ENCODE measurements at regions not wholly inside any gene's neighbourhood (a gene's known extent, or its start where the extent isn't known, plus 50 kb on each side); places are given as distances from the start of the nearest gene placed in this dataset.
A peak's percentile ranks its signal among the peaks of the same experiment; 100 is the strongest.

- no peaks in the 10 kb centered on the region for H3K9me3 ChIP-seq (ENCODE audit: control insufficient read depth in 5 of 5, low read length in 5 of 5)
- H3K27me3 ChIP-seq (ENCODE audit: control insufficient read depth in 5 of 5, insufficient read depth in 4 of 5, low read length in 5 of 5), result no peaks in the 10 kb centered on the region
- no peaks in the 10 kb centered on the region for H3K36me3 ChIP-seq (ENCODE audit: control insufficient read depth in 5 of 5, insufficient read depth in 5 of 5, low read length in 5 of 5)
- H3K27ac ChIP-seq (ENCODE audit: low read depth, low read length), result no peak overlapping the region
- H3K4me1 ChIP-seq (ENCODE audit: control insufficient read depth in 5 of 5, insufficient read depth in 5 of 5, low read length in 5 of 5), result peaks cover 0 to 21% (median 10%) of the 10 kb centered on the region in 5 donors
- H3K9ac ChIP-seq (ENCODE audit: low read length in 5 of 5), result no peak overlapping the region
- no peak overlapping the region for H3K4me3 ChIP-seq (ENCODE audit: low read depth in 1 of 5, low read length in 5 of 5)
These were observed 54.1 kb downstream of the IRF2BPL start for GRCh38 chr14:76974365-76974764.

GRCh38 chr14:76971549-76971948, 57.0 kb downstream of the IRF2BPL start:
- H3K27ac ChIP-seq (ENCODE audit: low read depth, low read length), result no peak overlapping the region

GRCh38 chr14:76968621-76969063, 59.9 kb downstream of the IRF2BPL start:
- Histone ChIP-seq H3K9me3 (ENCODE audit: control insufficient read depth in 5 of 5, low read length in 5 of 5) (no peaks in the 10 kb centered on the region), H3K4me1 (ENCODE audit: control insufficient read depth in 5 of 5, insufficient read depth in 5 of 5, low read length in 5 of 5) (no peaks in the 10 kb centered on the region), H3K27ac (ENCODE audit: low read depth, low read length) (no peak overlapping the region), H3K9ac (ENCODE audit: low read length in 5 of 5) (no peak overlapping the region), H3K27me3 (ENCODE audit: control insufficient read depth in 5 of 5, insufficient read depth in 4 of 5, low read length in 5 of 5) (no peaks in the 10 kb centered on the region), H3K4me3 (ENCODE audit: low read depth in 1 of 5, low read length in 5 of 5) (no peak overlapping the region), H3K36me3 (ENCODE audit: control insufficient read depth in 5 of 5, insufficient read depth in 5 of 5, low read length in 5 of 5) (no peaks in the 10 kb centered on the region)

More at GRCh38 chr14:76971549-76971948, 57.0 kb downstream of the IRF2BPL start:
- Histone ChIP-seq H3K27me3 (ENCODE audit: control insufficient read depth in 5 of 5, insufficient read depth in 4 of 5, low read length in 5 of 5) (no peaks in the 10 kb centered on the region), H3K9ac (ENCODE audit: low read length in 5 of 5) (no peak overlapping the region), H3K4me1 (ENCODE audit: control insufficient read depth in 5 of 5, insufficient read depth in 5 of 5, low read length in 5 of 5) (peaks cover 0 to 7% (median 5%) of the 10 kb centered on the region in 5 donors), H3K9me3 (ENCODE audit: control insufficient read depth in 5 of 5, low read length in 5 of 5) (no peaks in the 10 kb centered on the region), H3K4me3 (ENCODE audit: low read depth in 1 of 5, low read length in 5 of 5) (no peak overlapping the region), H3K36me3 (ENCODE audit: control insufficient read depth in 5 of 5, insufficient read depth in 5 of 5, low read length in 5 of 5) (no peaks in the 10 kb centered on the region)

- H3K4me1 ChIP-seq (ENCODE audit: control insufficient read depth in 5 of 5, insufficient read depth in 5 of 5, low read length in 5 of 5), result no peaks in the 10 kb centered on the region
- H3K36me3 ChIP-seq (ENCODE audit: control insufficient read depth in 5 of 5, insufficient read depth in 5 of 5, low read length in 5 of 5), result no peaks in the 10 kb centered on the region
- H3K9ac ChIP-seq (ENCODE audit: low read length in 5 of 5), result no peak overlapping the region
- H3K27me3 ChIP-seq (ENCODE audit: control insufficient read depth in 5 of 5, insufficient read depth in 4 of 5, low read length in 5 of 5), result no peaks in the 10 kb centered on the region
- no peak overlapping the region for H3K27ac ChIP-seq (ENCODE audit: low read depth, low read length)
- H3K9me3 ChIP-seq (ENCODE audit: control insufficient read depth in 5 of 5, low read length in 5 of 5), result no peaks in the 10 kb centered on the region
- H3K4me3 ChIP-seq (ENCODE audit: low read depth in 1 of 5, low read length in 5 of 5), result no peak overlapping the region
These were observed 60.7 kb downstream of the IRF2BPL start for GRCh38 chr14:76967788-76968187.

- no peak overlapping the region for H3K27ac ChIP-seq (ENCODE audit: low read depth, low read length)
- H3K9me3 ChIP-seq (ENCODE audit: control insufficient read depth in 5 of 5, low read length in 5 of 5), result no peaks in the 10 kb centered on the region
- no peaks in the 10 kb centered on the region for H3K27me3 ChIP-seq (ENCODE audit: control insufficient read depth in 5 of 5, insufficient read depth in 4 of 5, low read length in 5 of 5)
- H3K4me3 ChIP-seq (ENCODE audit: low read depth in 1 of 5, low read length in 5 of 5), result no peak overlapping the region
- H3K36me3 ChIP-seq (ENCODE audit: control insufficient read depth in 5 of 5, insufficient read depth in 5 of 5, low read length in 5 of 5), result no peaks in the 10 kb centered on the region
- H3K9ac ChIP-seq (ENCODE audit: low read length in 5 of 5), result no peak overlapping the region
- H3K4me1 ChIP-seq (ENCODE audit: control insufficient read depth in 5 of 5, insufficient read depth in 5 of 5, low read length in 5 of 5), result peaks cover 0 to 18% (median 15%) of the 10 kb centered on the region in 5 donors
These were observed 63.3 kb downstream of the IRF2BPL start for GRCh38 chr14:76965232-76965631.

- no peak overlapping the region for H3K9ac ChIP-seq (ENCODE audit: low read length in 5 of 5)
- no peaks in the 10 kb centered on the region for H3K27me3 ChIP-seq (ENCODE audit: control insufficient read depth in 5 of 5, insufficient read depth in 4 of 5, low read length in 5 of 5)
- peaks cover 0 to 18% (median 15%) of the 10 kb centered on the region in 5 donors for H3K4me1 ChIP-seq (ENCODE audit: control insufficient read depth in 5 of 5, insufficient read depth in 5 of 5, low read length in 5 of 5)
- H3K4me3 ChIP-seq (ENCODE audit: low read depth in 1 of 5, low read length in 5 of 5), result no peak overlapping the region
- no peaks in the 10 kb centered on the region for H3K36me3 ChIP-seq (ENCODE audit: control insufficient read depth in 5 of 5, insufficient read depth in 5 of 5, low read length in 5 of 5)
- no peaks in the 10 kb centered on the region for H3K9me3 ChIP-seq (ENCODE audit: control insufficient read depth in 5 of 5, low read length in 5 of 5)
- no peak overlapping the region for H3K27ac ChIP-seq (ENCODE audit: low read depth, low read length)
These were observed 63.8 kb downstream of the IRF2BPL start for GRCh38 chr14:76964695-76965094.

- Histone ChIP-seq H3K27ac (ENCODE audit: low read depth, low read length) (no peak overlapping the region), H3K4me1 (ENCODE audit: control insufficient read depth in 5 of 5, insufficient read depth in 5 of 5, low read length in 5 of 5) (peaks cover 0 to 18% (median 15%) of the 10 kb centered on the region in 5 donors), H3K9ac (ENCODE audit: low read length in 5 of 5) (no peak overlapping the region), H3K36me3 (ENCODE audit: control insufficient read depth in 5 of 5, insufficient read depth in 5 of 5, low read length in 5 of 5) (no peaks in the 10 kb centered on the region), H3K4me3 (ENCODE audit: low read depth in 1 of 5, low read length in 5 of 5) (no peak overlapping the region), H3K9me3 (ENCODE audit: control insufficient read depth in 5 of 5, low read length in 5 of 5) (no peaks in the 10 kb centered on the region), H3K27me3 (ENCODE audit: control insufficient read depth in 5 of 5, insufficient read depth in 4 of 5, low read length in 5 of 5) (no peaks in the 10 kb centered on the region)
These were observed 65.1 kb downstream of the IRF2BPL start for GRCh38 chr14:76963372-76963771.

- Histone ChIP-seq H3K27me3 (ENCODE audit: control insufficient read depth in 5 of 5, insufficient read depth in 4 of 5, low read length in 5 of 5) (no peaks in the 10 kb centered on the region), H3K4me1 (ENCODE audit: control insufficient read depth in 5 of 5, insufficient read depth in 5 of 5, low read length in 5 of 5) (peaks cover 2 to 22% (median 19%) of the 10 kb centered on the region in 5 donors), H3K9ac (ENCODE audit: low read length in 5 of 5) (peak overlapping the region in 4 of 5 donors; percentile 10 to 72 (median 34)), H3K27ac (ENCODE audit: low read depth, low read length) (peak overlapping the region; percentile 92), H3K36me3 (ENCODE audit: control insufficient read depth in 5 of 5, insufficient read depth in 5 of 5, low read length in 5 of 5) (no peaks in the 10 kb centered on the region), H3K9me3 (ENCODE audit: control insufficient read depth in 5 of 5, low read length in 5 of 5) (no peaks in the 10 kb centered on the region), H3K4me3 (ENCODE audit: low read depth in 1 of 5, low read length in 5 of 5) (peak overlapping the region; percentile 56 to 75 (median 68))
These were observed 66.2 kb downstream of the IRF2BPL start for GRCh38 chr14:76962303-76962660.

GRCh38 chr14:76961631-76962302, 66.7 kb downstream of the IRF2BPL start:
- H3K9me3 ChIP-seq (ENCODE audit: control insufficient read depth in 5 of 5, low read length in 5 of 5), result no peaks in the 10 kb centered on the region
- peak overlapping the region; percentile 56 to 75 (median 68) for H3K4me3 ChIP-seq (ENCODE audit: low read depth in 1 of 5, low read length in 5 of 5)
- no peaks in the 10 kb centered on the region for H3K36me3 ChIP-seq (ENCODE audit: control insufficient read depth in 5 of 5, insufficient read depth in 5 of 5, low read length in 5 of 5)
- peak overlapping the region; percentile 92 for H3K27ac ChIP-seq (ENCODE audit: low read depth, low read length)
- H3K4me1 ChIP-seq (ENCODE audit: control insufficient read depth in 5 of 5, insufficient read depth in 5 of 5, low read length in 5 of 5), result peaks cover 4 to 27% (median 24%) of the 10 kb centered on the region in 5 donors
- H3K9ac ChIP-seq (ENCODE audit: low read length in 5 of 5), result peak overlapping the region; percentile 66 to 77 (median 68)
- no peaks in the 10 kb centered on the region for H3K27me3 ChIP-seq (ENCODE audit: control insufficient read depth in 5 of 5, insufficient read depth in 4 of 5, low read length in 5 of 5)

- H3K4me3 ChIP-seq (ENCODE audit: low read depth in 1 of 5, low read length in 5 of 5), result no peak overlapping the region
- no peaks in the 10 kb centered on the region for H3K27me3 ChIP-seq (ENCODE audit: control insufficient read depth in 5 of 5, insufficient read depth in 4 of 5, low read length in 5 of 5)
- no peaks in the 10 kb centered on the region for H3K9me3 ChIP-seq (ENCODE audit: control insufficient read depth in 5 of 5, low read length in 5 of 5)
- H3K4me1 ChIP-seq (ENCODE audit: control insufficient read depth in 5 of 5, insufficient read depth in 5 of 5, low read length in 5 of 5), result peaks cover 14 to 53% (median 48%) of the 10 kb centered on the region in 5 donors
- H3K36me3 ChIP-seq (ENCODE audit: control insufficient read depth in 5 of 5, insufficient read depth in 5 of 5, low read length in 5 of 5), result no peaks in the 10 kb centered on the region
- H3K27ac ChIP-seq (ENCODE audit: low read depth, low read length), result no peak overlapping the region
- no peak overlapping the region for H3K9ac ChIP-seq (ENCODE audit: low read length in 5 of 5)
These were observed 69.4 kb downstream of the IRF2BPL start for GRCh38 chr14:76958980-76959710.
